ENCODE measurements at regions not wholly inside any gene's neighbourhood (a gene's known extent, or its start where the extent isn't known, plus 50 kb on each side); places are given as distances from the start of the nearest gene placed in this dataset.

- TF ChIP-seq POLR2A (IDR thresholded peaks at IDR 0.05) (no peak), CTCF (IDR thresholded peaks at IDR 0.05) (no peak)
Observed at GRCh38 chr13:87940776-87941175, 269.6 kb downstream of the SLITRK5 start.

All from esophagus squamous epithelium (tissue), 4 donors.